HEK293T (cell line): ENCODE measurements at regions not wholly inside any gene's neighbourhood (a gene's known extent, or its start where the extent isn't known, plus 50 kb on each side); places are given as distances from the start of the nearest gene placed in this dataset.

ENCODE experiments used
- ARNT ChIP-seq: fragments of 450-650 bp; IDR thresholded peaks from 2 replicates; pipeline ENCODE4 v1.6.1; 2017; ENCODE audit warnings: mild to moderate bottlenecking
- BHLHE40 ChIP-seq: fragments of 450-650 bp; IDR thresholded peaks from 2 replicates; pipeline ENCODE4 v1.6.1; 2016; ENCODE audit warnings: mild to moderate bottlenecking, moderate library complexity, borderline replicate concordance
- CTBP1 ChIP-seq: fragments of 450-650 bp; IDR thresholded peaks from 2 replicates; pipeline ENCODE4 v1.6.1; 2016; ENCODE audit warnings: borderline replicate concordance
- ELF4 ChIP-seq: fragments of 450-650 bp; IDR thresholded peaks from 2 replicates; pipeline ENCODE4 v1.6.1; 2017; ENCODE audit warnings: antibody characterized with exemption
- FOXA1 ChIP-seq: fragments of 450-650 bp; IDR thresholded peaks from 2 replicates; pipeline ENCODE4 v1.6.1; 2016; ENCODE audit warnings: mild to moderate bottlenecking
- FOXM1 ChIP-seq: fragments of 450-650 bp; IDR thresholded peaks from 2 replicates; pipeline ENCODE4 v1.6.1; 2017; ENCODE audit warnings: mild to moderate bottlenecking, borderline replicate concordance
- HDGF ChIP-seq: fragments of 450-650 bp; IDR thresholded peaks from 2 replicates; pipeline ENCODE4 v1.6.1; 2017; ENCODE audit warnings: antibody characterized with exemption, borderline replicate concordance
- L3MBTL2 ChIP-seq: fragments of 450-650 bp; conservative IDR thresholded peaks from 2 replicates; pipeline ENCODE4 v1.6.1; 2016; ENCODE audit warnings: mild to moderate bottlenecking
- LEF1 ChIP-seq: fragments of 450-650 bp; IDR thresholded peaks from 2 replicates; pipeline ENCODE4 v1.6.1; 2017; ENCODE audit warnings: mild to moderate bottlenecking, borderline replicate concordance
- NFRKB ChIP-seq: fragments of 450-650 bp; IDR thresholded peaks from 2 replicates; pipeline ENCODE4 v1.6.1; 2016; ENCODE audit warnings: mild to moderate bottlenecking, moderate library complexity
- SP1 ChIP-seq: fragments of 450-650 bp; IDR thresholded peaks from 2 replicates; pipeline ENCODE4 v1.6.1; 2017
- SUZ12 ChIP-seq: fragments of 450-650 bp; IDR thresholded peaks from 2 replicates; pipeline ENCODE4 v1.6.1; 2016; ENCODE audit warnings: mild to moderate bottlenecking
- ZNF384 ChIP-seq: fragments of 450-650 bp; IDR thresholded peaks from 2 replicates; pipeline ENCODE4 v1.6.1; 2016

GRCh38 chr6:121896363-121896762 is 460.9 kb downstream of the GJA1 start:
- TF ChIP-seq ZNF384 (no peak), HDGF (no peak), ELF4 (no peak), FOXA1 (no peak), L3MBTL2 (no peak), FOXM1 (no peak), NFRKB (no peak), SUZ12 (no peak), SP1 (no peak), CTBP1 (no peak), LEF1 (no peak), BHLHE40 (no peak), ARNT (no peak)
